ENCODE measurements at regions not wholly inside any gene's neighbourhood (a gene's known extent, or its start where the extent isn't known, plus 50 kb on each side); places are given as distances from the start of the nearest gene placed in this dataset.
A peak's percentile ranks its signal among the peaks of the same experiment; 100 is the strongest.
"Not testable (repeated sequence)": the region's sequence is repeated elsewhere in the genome, so short reads cannot be mapped to it uniquely, and the experiment has no call there.

GRCh38 chr12:76176940-76177339 lies 92.5 kb upstream of the NAP1L1 start:
- Histone ChIP-seq H3K4me3 (no peak overlapping the region), H3K9me3 (no peaks in the 10 kb centered on the region), H3K4me1 (ENCODE audit: low read depth) (no peaks in the 10 kb centered on the region), H3K36me3 (ENCODE audit: low read depth) (no peaks in the 10 kb centered on the region)
- DNase-seq: no peak
- TF ChIP-seq CTCF (IDR thresholded peaks at IDR 0.05): no peak
- no peak for ATAC-seq
- intact Hi-C loops (cut with DNase I, micrococcal nuclease): no loop called here

- ATAC-seq; H3K4me1 ChIP-seq (ENCODE audit: low read depth); DNase-seq; intact Hi-C loops (cut with DNase I, micrococcal nuclease); H3K4me3 ChIP-seq; H3K36me3 ChIP-seq (ENCODE audit: low read depth); H3K9me3 ChIP-seq: not testable (repeated sequence)
Observed at GRCh38 chr12:76175946-76176345, 91.5 kb upstream of the NAP1L1 start.

- DNase-seq (no peak), ATAC-seq (no peak)
- Histone ChIP-seq H3K4me1 (ENCODE audit: low read depth) (no peaks in the 10 kb centered on the region), H3K9me3 (no peaks in the 10 kb centered on the region), H3K4me3 (no peak overlapping the region), H3K36me3 (ENCODE audit: low read depth) (no peaks in the 10 kb centered on the region)
- intact Hi-C loops (cut with DNase I, micrococcal nuclease): no loop called here
- TF ChIP-seq CTCF (IDR thresholded peaks at IDR 0.05): no peak
Observed at GRCh38 chr12:76173756-76174155, 89.3 kb upstream of the NAP1L1 start.

GRCh38 chr12:76158518-76159321 lies 74.2 kb upstream of the NAP1L1 start:
- no peaks in the 10 kb centered on the region for H3K9me3 ChIP-seq
- TF ChIP-seq CTCF (IDR thresholded peaks at IDR 0.05): peak; percentile 19
- H3K36me3 ChIP-seq (ENCODE audit: low read depth): no peaks in the 10 kb centered on the region
- DNase-seq: peak in 2 of 3 donors; percentile 36 to 61
- intact Hi-C loops (cut with DNase I, micrococcal nuclease): no loop called here
- no peaks in the 10 kb centered on the region for H3K4me1 ChIP-seq (ENCODE audit: low read depth)
- no peak overlapping the region for H3K4me3 ChIP-seq
- ATAC-seq: peak; percentile 96

- Histone ChIP-seq H3K9me3 (no peaks in the 10 kb centered on the region), H3K4me1 (ENCODE audit: low read depth) (no peaks in the 10 kb centered on the region), H3K36me3 (ENCODE audit: low read depth) (no peaks in the 10 kb centered on the region), H3K4me3 (no peak overlapping the region)
- intact Hi-C loops (cut with DNase I, micrococcal nuclease): no loop called here
- no peak for TF ChIP-seq CTCF (IDR thresholded peaks at IDR 0.05)
- ATAC-seq (no peak), DNase-seq (no peak)
Observed at GRCh38 chr12:76156726-76157125, 72.2 kb upstream of the NAP1L1 start.

- no peak for TF ChIP-seq CTCF (IDR thresholded peaks at IDR 0.05)
- ATAC-seq (no peak), DNase-seq (no peak)
- no peaks in the 10 kb centered on the region for H3K36me3 ChIP-seq (ENCODE audit: low read depth)
- no peaks in the 10 kb centered on the region for H3K4me1 ChIP-seq (ENCODE audit: low read depth)
- no peaks in the 10 kb centered on the region for H3K9me3 ChIP-seq
- no peak overlapping the region for H3K4me3 ChIP-seq
- intact Hi-C loops (cut with DNase I, micrococcal nuclease): no loop called here
Observed at GRCh38 chr12:76156314-76156713, 71.8 kb upstream of the NAP1L1 start.

Data from mucosa of descending colon (tissue), 3 donors.